GM19467 (cell line): ENCODE measurements at regions not wholly inside any gene's neighbourhood (a gene's known extent, or its start where the extent isn't known, plus 50 kb on each side); places are given as distances from the start of the nearest gene placed in this dataset.

ENCODE experiments used
- ATAC-seq: cut with Tn5 transposase; IDR thresholded peaks from one replicate; pipeline ENCODE4 v1.9.1; 2021; ENCODE audit warnings: mild to moderate bottlenecking, moderate library complexity; ENCODE audit not compliant: unreplicated experiment

- no peak for ATAC-seq
Observed at GRCh38 chr1:228823200-228823599, 87.9 kb downstream of the RHOU start.

GRCh38 chr1:228824366-228824765 is 89.1 kb downstream of the RHOU start:
- ATAC-seq: no peak

GRCh38 chr1:228825041-228825440 is 89.8 kb downstream of the RHOU start:
- ATAC-seq: no peak

GRCh38 chr1:228825840-228826484 is 90.7 kb downstream of the RHOU start:
- peak; percentile 72 for ATAC-seq

- no peak for ATAC-seq
Observed at GRCh38 chr1:228827019-228827418, 91.7 kb downstream of the RHOU start.

GRCh38 chr1:228828151-228828550 is 92.9 kb downstream of the RHOU start:
- no peak for ATAC-seq

GRCh38 chr1:228830185-228830953 is 95.1 kb downstream of the RHOU start:
- no peak for ATAC-seq

GRCh38 chr1:228830954-228831481 is 95.7 kb downstream of the RHOU start:
- peak; percentile 68 for ATAC-seq

- no peak for ATAC-seq
Observed at GRCh38 chr1:228833911-228834688, 98.8 kb downstream of the RHOU start.

GRCh38 chr1:228835456-228835855 is 100.2 kb downstream of the RHOU start:
- no peak for ATAC-seq

GRCh38 chr1:228835911-228836310 is 100.6 kb downstream of the RHOU start:
- ATAC-seq: no peak

GRCh38 chr1:228836427-228836826 is 101.1 kb downstream of the RHOU start:
- no peak for ATAC-seq

- ATAC-seq: no peak
Observed at GRCh38 chr1:228837032-228837431, 101.8 kb downstream of the RHOU start.

- peak; percentile 53 for ATAC-seq
Observed at GRCh38 chr1:228837817-228838716, 102.8 kb downstream of the RHOU start.

- no peak for ATAC-seq
Observed at GRCh38 chr1:228838717-228839500, 103.6 kb downstream of the RHOU start.

- ATAC-seq: no peak
Observed at GRCh38 chr1:228839656-228840055, 104.4 kb downstream of the RHOU start.

- no peak for ATAC-seq
Observed at GRCh38 chr1:228841632-228842031, 106.4 kb downstream of the RHOU start.

GRCh38 chr1:228842094-228842775 is 107.0 kb downstream of the RHOU start:
- no peak for ATAC-seq

- ATAC-seq: no peak
Observed at GRCh38 chr1:228845101-228845500, 109.8 kb downstream of the RHOU start.
